Neuronal stem cell (in vitro differentiated cells): ENCODE measurements at regions not wholly inside any gene's neighbourhood (a gene's known extent, or its start where the extent isn't known, plus 50 kb on each side); places are given as distances from the start of the nearest gene placed in this dataset.

ENCODE experiments used
- DNase-seq: peaks from one replicate; pipeline ENCODE4 v3.0.0-alpha.2; 2013; ENCODE audit warnings: low spot score
- H2AFZ ChIP-seq: one replicate; pipeline ENCODE4 v1.6.1; 2013; ENCODE audit warnings: mild to moderate bottlenecking, low read length, inconsistent platforms
- H2AK5ac ChIP-seq: 2 replicates; pipeline ENCODE4 v1.6.1; 2013; ENCODE audit warnings: low read depth, mild to moderate bottlenecking, inconsistent platforms, low read length, moderate library complexity, mixed read lengths
- H2BK120ac ChIP-seq: 2 replicates; pipeline ENCODE4 v1.6.1; 2013; ENCODE audit warnings: low read depth, mild to moderate bottlenecking, inconsistent platforms, low read length, moderate library complexity, mixed read lengths
- H2BK12ac ChIP-seq: one replicate; pipeline ENCODE4 v1.6.1; 2013; ENCODE audit warnings: low read length, inconsistent platforms
- H2BK15ac ChIP-seq: 2 replicates; pipeline ENCODE4 v1.6.1; 2013; ENCODE audit warnings: mild to moderate bottlenecking, low read length, inconsistent platforms, mixed read lengths
- H2BK5ac ChIP-seq: one replicate; pipeline ENCODE4 v1.6.1; 2013; ENCODE audit warnings: inconsistent platforms, mild to moderate bottlenecking, low read length, moderate library complexity
- H3K14ac ChIP-seq: one replicate; pipeline ENCODE4 v1.6.1; 2013; ENCODE audit warnings: low read length, inconsistent platforms
- H3K18ac ChIP-seq: 2 replicates; pipeline ENCODE4 v1.6.1; 2013; ENCODE audit warnings: low read length, inconsistent platforms
- H3K23ac ChIP-seq: 2 replicates; pipeline ENCODE4 v1.6.1; 2013; ENCODE audit warnings: low read depth, mild to moderate bottlenecking, mixed read lengths, low read length, inconsistent platforms; ENCODE audit not compliant: poor library complexity
- H3K27ac ChIP-seq: replicated peaks from 3 replicates; pipeline ENCODE4 v1.5.1; 2013; ENCODE audit warnings: low read length, inconsistent platforms
- H3K27me3 ChIP-seq, 3 experiments: 2 replicates each; pipeline ENCODE4 v1.6.1; 2013; ENCODE audit warnings: low read length in 3 of 3, mild to moderate bottlenecking in 2 of 3, inconsistent platforms in 1 of 3, low read depth in 1 of 3, mixed read lengths in 1 of 3, moderate library complexity in 1 of 3; ENCODE audit not compliant: control insufficient read depth in 3 of 3, insufficient read depth in 3 of 3
- H3K36me3 ChIP-seq, 2 donors: replicated peaks in 1 of 2; 2 replicates each; pipeline ENCODE4 v1.6.1; 2013; ENCODE audit warnings: low read length in 2 of 2; ENCODE audit not compliant: control insufficient read depth in 2 of 2, insufficient read depth in 2 of 2
- H3K4ac ChIP-seq: 2 replicates; pipeline ENCODE4 v1.6.1; 2013; ENCODE audit warnings: inconsistent platforms, mild to moderate bottlenecking, low read length, moderate library complexity
- H3K4me1 ChIP-seq, 2 donors: 1 replicate in 1 of 2; 2 replicates in 1 of 2; pipeline ENCODE4 v1.6.1; 2013; ENCODE audit warnings: low read length in 2 of 2, low read depth in 1 of 2; ENCODE audit not compliant: control insufficient read depth in 2 of 2, insufficient read depth in 1 of 2
- H3K4me2 ChIP-seq: one replicate; pipeline ENCODE4 v1.6.1; 2013; ENCODE audit warnings: mild to moderate bottlenecking, low read length, inconsistent platforms; ENCODE audit not compliant: insufficient read depth, poor library complexity, severe bottlenecking
- H3K4me3 ChIP-seq, 2 donors: 2 replicates each; pipeline ENCODE4 v1.5.1; 2013; ENCODE audit warnings: low read length in 2 of 2, mild to moderate bottlenecking in 2 of 2, inconsistent platforms in 1 of 2, moderate library complexity in 1 of 2
- H3K79me1 ChIP-seq: one replicate; pipeline ENCODE4 v1.6.1; 2013; ENCODE audit warnings: low read depth, mild to moderate bottlenecking, inconsistent platforms, low read length, moderate library complexity
- H3K9ac ChIP-seq: one replicate; pipeline ENCODE4 v1.6.1; 2013; ENCODE audit warnings: mild to moderate bottlenecking, low read depth, low read length, inconsistent platforms; ENCODE audit not compliant: poor library complexity
- H3K9me3 ChIP-seq, 2 donors: replicated peaks in 1 of 2; 2 replicates each; pipeline versions ENCODE3 to v1.6.1; 2013; ENCODE audit warnings: low read length in 2 of 2, mild to moderate bottlenecking in 2 of 2, inconsistent platforms in 1 of 2, low read depth in 1 of 2, mixed read lengths in 1 of 2, moderate library complexity in 1 of 2; ENCODE audit not compliant: control insufficient read depth in 2 of 2, insufficient read depth in 1 of 2
- H4K8ac ChIP-seq: one replicate; pipeline ENCODE4 v1.6.1; 2013; ENCODE audit warnings: low read depth, mild to moderate bottlenecking, inconsistent platforms, low read length, moderate library complexity
- H4K91ac ChIP-seq: one replicate; pipeline ENCODE4 v1.6.1; 2013; ENCODE audit warnings: low read length, low read depth, mild to moderate bottlenecking, inconsistent platforms; ENCODE audit not compliant: poor library complexity
- WGBS, 2 donors: extraction: QIAGEN DNeasy Blood & Tissue Kit; methylation state at CpG; one replicate each; pipeline ENCODE4 v1.1.7; 2013; ENCODE audit warnings: missing lambda C conversion rate in 2 of 2, mixed read lengths in 1 of 2; ENCODE audit not compliant: insufficient read length in 2 of 2, insufficient replicate concordance in 1 of 2; ENCODE audit errors: extremely low coverage in 2 of 2; 5-methylcytosine and 5-hydroxymethylcytosine counted together

GRCh38 chr16:72711823-72712222, 336.1 kb downstream of the ZFHX3 start:
- WGBS, 2 donors: no CpG with 5 or more reads among the region's 1 CpG
- no peak overlapping the region for H2BK5ac ChIP-seq
- H2BK120ac ChIP-seq: no peak overlapping the region
- H2AFZ ChIP-seq: no peak overlapping the region
- no peak overlapping the region for H3K14ac ChIP-seq
- no peak overlapping the region for H2AK5ac ChIP-seq
- no peaks in the 10 kb centered on the region for H3K27me3 ChIP-seq
- H3K27ac ChIP-seq: no peak overlapping the region
- no peak overlapping the region for H3K4ac ChIP-seq
- no peaks in the 10 kb centered on the region for H3K79me1 ChIP-seq
- H4K8ac ChIP-seq: no peak overlapping the region
- DNase-seq: no peak
- H3K36me3 ChIP-seq: peaks cover 8 to 25% of the 10 kb centered on the region in 2 donors
- no peak overlapping the region for H2BK12ac ChIP-seq
- H2BK15ac ChIP-seq: no peak overlapping the region
- no peak overlapping the region for H3K4me3 ChIP-seq
- H3K23ac ChIP-seq: no peak overlapping the region
- no peak overlapping the region for H3K18ac ChIP-seq
- H3K4me1 ChIP-seq: no peaks in the 10 kb centered on the region
- H3K4me2 ChIP-seq: no peak overlapping the region
- H3K9ac ChIP-seq: no peak overlapping the region
- no peak overlapping the region for H4K91ac ChIP-seq
- peaks cover 8 to 65% of the 10 kb centered on the region in 2 donors for H3K9me3 ChIP-seq

GRCh38 chr16:72705801-72706200, 342.1 kb downstream of the ZFHX3 start:
- Histone ChIP-seq H3K18ac (no peak overlapping the region), H3K4ac (no peak overlapping the region), H3K9ac (no peak overlapping the region), H3K36me3 (no peaks in the 10 kb centered on the region), H2BK12ac (no peak overlapping the region), H2AK5ac (no peak overlapping the region), H2AFZ (peak overlapping the region; percentile 51), H2BK120ac (no peak overlapping the region), H3K23ac (no peak overlapping the region), H3K4me2 (no peak overlapping the region), H2BK15ac (no peak overlapping the region), H2BK5ac (no peak overlapping the region), H3K79me1 (no peaks in the 10 kb centered on the region), H3K14ac (no peak overlapping the region), H4K91ac (no peak overlapping the region), H4K8ac (no peak overlapping the region), H3K4me1 (peaks cover 0 to 8% of the 10 kb centered on the region in 2 donors), H3K27me3 (no peaks in the 10 kb centered on the region), H3K27ac (no peak overlapping the region), H3K9me3 (peaks cover 1 to 15% of the 10 kb centered on the region in 2 donors), H3K4me3 (no peak overlapping the region)
- no peak for DNase-seq
- no CpG with 5 or more reads among the region's 5 CpGs for WGBS, 2 donors

- H3K18ac ChIP-seq: no peak overlapping the region
- H2AFZ ChIP-seq: no peak overlapping the region
- no peak overlapping the region for H3K4ac ChIP-seq
- no peak overlapping the region for H3K9ac ChIP-seq
- no CpG with 5 or more reads among the region's 2 CpGs for WGBS, 2 donors
- H4K91ac ChIP-seq: no peak overlapping the region
- H2AK5ac ChIP-seq: no peak overlapping the region
- no peak overlapping the region for H3K14ac ChIP-seq
- peaks cover 0 to 8% of the 10 kb centered on the region in 2 donors for H3K4me1 ChIP-seq
- H2BK5ac ChIP-seq: no peak overlapping the region
- no peaks in the 10 kb centered on the region for H3K36me3 ChIP-seq
- no peak overlapping the region for H4K8ac ChIP-seq
- no peaks in the 10 kb centered on the region for H3K79me1 ChIP-seq
- H3K23ac ChIP-seq: no peak overlapping the region
- H3K4me3 ChIP-seq: no peak overlapping the region
- no peak overlapping the region for H2BK12ac ChIP-seq
- no peak overlapping the region for H3K4me2 ChIP-seq
- peaks cover 0 to 8% of the 10 kb centered on the region in 2 donors for H3K9me3 ChIP-seq
- no peak overlapping the region for H3K27ac ChIP-seq
- H2BK15ac ChIP-seq: no peak overlapping the region
- H3K27me3 ChIP-seq: no peaks in the 10 kb centered on the region
- H2BK120ac ChIP-seq: no peak overlapping the region
- DNase-seq: no peak
Observed at GRCh38 chr16:72704746-72705372, 343.1 kb downstream of the ZFHX3 start.

GRCh38 chr16:72689851-72690250, 358.1 kb downstream of the ZFHX3 start:
- no peak overlapping the region for H2AK5ac ChIP-seq
- WGBS, 2 donors: no CpG with 5 or more reads among the region's 2 CpGs
- H3K18ac ChIP-seq: no peak overlapping the region
- H3K79me1 ChIP-seq: no peaks in the 10 kb centered on the region
- no peak overlapping the region for H3K27ac ChIP-seq
- H2BK5ac ChIP-seq: no peak overlapping the region
- no peak overlapping the region for H2BK12ac ChIP-seq
- no peak overlapping the region for H3K9ac ChIP-seq
- no peak overlapping the region for H4K91ac ChIP-seq
- H3K4me3 ChIP-seq: no peak overlapping the region
- no peak overlapping the region for H2BK15ac ChIP-seq
- no peaks in the 10 kb centered on the region for H3K4me1 ChIP-seq
- H3K9me3 ChIP-seq: no peaks in the 10 kb centered on the region
- H3K36me3 ChIP-seq: peaks cover 0 to 2% of the 10 kb centered on the region in 2 donors
- H3K23ac ChIP-seq: no peak overlapping the region
- H3K27me3 ChIP-seq: no peaks in the 10 kb centered on the region
- H2BK120ac ChIP-seq: no peak overlapping the region
- no peak overlapping the region for H3K14ac ChIP-seq
- no peak overlapping the region for H3K4me2 ChIP-seq
- no peak overlapping the region for H3K4ac ChIP-seq
- no peak overlapping the region for H2AFZ ChIP-seq
- no peak for DNase-seq
- H4K8ac ChIP-seq: no peak overlapping the region
